WTC11 (cell line): ENCODE measurements at regions not wholly inside any gene's neighbourhood (a gene's known extent, or its start where the extent isn't known, plus 50 kb on each side); places are given as distances from the start of the nearest gene placed in this dataset.

Experiments used
- FOXK1 ChIP-seq: sonication (generic); formaldehyde crosslinking; IDR thresholded peaks from 2 replicates; pipeline ENCODE4 v1.8.0; 2022; ENCODE audit warnings: mild to moderate bottlenecking, moderate library complexity, missing genetic modification reagents
- JUN ChIP-seq: sonication (generic); formaldehyde crosslinking; IDR thresholded peaks from 2 replicates; pipeline ENCODE4 v1.8.0; 2023; ENCODE audit warnings: mild to moderate bottlenecking, missing genetic modification reagents
- MXD4 ChIP-seq: fragments of 250-450 bp; sonication (Bioruptor Pico); IDR thresholded peaks from 2 replicates; pipeline ENCODE4 v1.8.0; 2021; ENCODE audit warnings: mild to moderate bottlenecking, moderate library complexity, borderline replicate concordance
- ZNF423 ChIP-seq: fragments of 250-450 bp; sonication (Bioruptor Pico); IDR thresholded peaks from 2 replicates; pipeline ENCODE4 v2.1.2; 2022; ENCODE audit warnings: mild to moderate bottlenecking, moderate library complexity
- TF ChIP-seq, protein P1 (sequence below): fragments of 200-600 bp; IDR thresholded peaks from 2 replicates; pipeline ENCODE4 v1.8.0; 2022; ENCODE audit warnings: antibody characterized with exemption
- TF ChIP-seq, protein P2 (sequence below): fragments of 250-450 bp; sonication (Bioruptor Pico); IDR thresholded peaks from 2 replicates; pipeline ENCODE4 v1.9.0; 2021; ENCODE audit warnings: mild to moderate bottlenecking, borderline replicate concordance
- TF ChIP-seq, protein P3 (sequence below): sonication (generic); formaldehyde crosslinking; IDR thresholded peaks from 2 replicates; pipeline ENCODE4 v1.8.0; 2022; ENCODE audit warnings: mild to moderate bottlenecking, missing genetic modification reagents
- TF ChIP-seq, protein P4 (sequence below): sonication (generic); formaldehyde crosslinking; IDR thresholded peaks from 2 replicates; pipeline ENCODE4 v1.8.1; 2023; ENCODE audit warnings: mild to moderate bottlenecking, missing genetic modification reagents, moderate library complexity
- TF ChIP-seq, protein P5 (sequence below): fragments of 250-450 bp; sonication (Bioruptor Pico); IDR thresholded peaks from 2 replicates; pipeline ENCODE4 v1.9.0; 2021; ENCODE audit warnings: mild to moderate bottlenecking
- TF ChIP-seq, protein P6 (sequence below): sonication (generic); formaldehyde crosslinking; IDR thresholded peaks from 2 replicates; pipeline ENCODE4 v1.8.1; 2022; ENCODE audit warnings: low read depth, mild to moderate bottlenecking, moderate library complexity, missing genetic modification reagents, borderline replicate concordance
- TF ChIP-seq, protein P7 (sequence below): sonication (generic); formaldehyde crosslinking; IDR thresholded peaks from 2 replicates; pipeline ENCODE4 v1.8.0; 2022; ENCODE audit warnings: missing genetic modification reagents

DNA sequence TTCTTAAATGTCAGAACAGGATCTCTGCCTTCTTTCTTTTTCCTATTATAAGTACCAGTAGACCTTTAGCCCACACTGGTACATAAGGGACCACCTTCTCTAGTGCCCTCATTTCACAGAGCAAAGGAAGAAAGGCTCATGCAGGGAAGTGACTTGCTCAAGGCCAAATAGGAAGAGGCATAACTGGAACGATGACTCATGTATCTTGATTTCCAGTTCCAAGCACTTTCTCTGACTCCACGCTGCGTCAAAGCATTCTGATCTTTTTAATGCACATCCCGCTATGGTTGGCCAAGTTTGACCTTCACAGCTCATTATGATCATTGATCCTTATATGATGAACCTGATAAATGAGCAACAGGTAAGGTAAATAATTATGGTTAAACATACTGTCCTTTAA is 542.0 kb downstream of the GBA3 start:
- TF ChIP-seq, protein P1, sequence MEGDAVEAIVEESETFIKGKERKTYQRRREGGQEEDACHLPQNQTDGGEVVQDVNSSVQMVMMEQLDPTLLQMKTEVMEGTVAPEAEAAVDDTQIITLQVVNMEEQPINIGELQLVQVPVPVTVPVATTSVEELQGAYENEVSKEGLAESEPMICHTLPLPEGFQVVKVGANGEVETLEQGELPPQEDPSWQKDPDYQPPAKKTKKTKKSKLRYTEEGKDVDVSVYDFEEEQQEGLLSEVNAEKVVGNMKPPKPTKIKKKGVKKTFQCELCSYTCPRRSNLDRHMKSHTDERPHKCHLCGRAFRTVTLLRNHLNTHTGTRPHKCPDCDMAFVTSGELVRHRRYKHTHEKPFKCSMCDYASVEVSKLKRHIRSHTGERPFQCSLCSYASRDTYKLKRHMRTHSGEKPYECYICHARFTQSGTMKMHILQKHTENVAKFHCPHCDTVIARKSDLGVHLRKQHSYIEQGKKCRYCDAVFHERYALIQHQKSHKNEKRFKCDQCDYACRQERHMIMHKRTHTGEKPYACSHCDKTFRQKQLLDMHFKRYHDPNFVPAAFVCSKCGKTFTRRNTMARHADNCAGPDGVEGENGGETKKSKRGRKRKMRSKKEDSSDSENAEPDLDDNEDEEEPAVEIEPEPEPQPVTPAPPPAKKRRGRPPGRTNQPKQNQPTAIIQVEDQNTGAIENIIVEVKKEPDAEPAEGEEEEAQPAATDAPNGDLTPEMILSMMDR, result no peak
- TF ChIP-seq, protein P2, sequence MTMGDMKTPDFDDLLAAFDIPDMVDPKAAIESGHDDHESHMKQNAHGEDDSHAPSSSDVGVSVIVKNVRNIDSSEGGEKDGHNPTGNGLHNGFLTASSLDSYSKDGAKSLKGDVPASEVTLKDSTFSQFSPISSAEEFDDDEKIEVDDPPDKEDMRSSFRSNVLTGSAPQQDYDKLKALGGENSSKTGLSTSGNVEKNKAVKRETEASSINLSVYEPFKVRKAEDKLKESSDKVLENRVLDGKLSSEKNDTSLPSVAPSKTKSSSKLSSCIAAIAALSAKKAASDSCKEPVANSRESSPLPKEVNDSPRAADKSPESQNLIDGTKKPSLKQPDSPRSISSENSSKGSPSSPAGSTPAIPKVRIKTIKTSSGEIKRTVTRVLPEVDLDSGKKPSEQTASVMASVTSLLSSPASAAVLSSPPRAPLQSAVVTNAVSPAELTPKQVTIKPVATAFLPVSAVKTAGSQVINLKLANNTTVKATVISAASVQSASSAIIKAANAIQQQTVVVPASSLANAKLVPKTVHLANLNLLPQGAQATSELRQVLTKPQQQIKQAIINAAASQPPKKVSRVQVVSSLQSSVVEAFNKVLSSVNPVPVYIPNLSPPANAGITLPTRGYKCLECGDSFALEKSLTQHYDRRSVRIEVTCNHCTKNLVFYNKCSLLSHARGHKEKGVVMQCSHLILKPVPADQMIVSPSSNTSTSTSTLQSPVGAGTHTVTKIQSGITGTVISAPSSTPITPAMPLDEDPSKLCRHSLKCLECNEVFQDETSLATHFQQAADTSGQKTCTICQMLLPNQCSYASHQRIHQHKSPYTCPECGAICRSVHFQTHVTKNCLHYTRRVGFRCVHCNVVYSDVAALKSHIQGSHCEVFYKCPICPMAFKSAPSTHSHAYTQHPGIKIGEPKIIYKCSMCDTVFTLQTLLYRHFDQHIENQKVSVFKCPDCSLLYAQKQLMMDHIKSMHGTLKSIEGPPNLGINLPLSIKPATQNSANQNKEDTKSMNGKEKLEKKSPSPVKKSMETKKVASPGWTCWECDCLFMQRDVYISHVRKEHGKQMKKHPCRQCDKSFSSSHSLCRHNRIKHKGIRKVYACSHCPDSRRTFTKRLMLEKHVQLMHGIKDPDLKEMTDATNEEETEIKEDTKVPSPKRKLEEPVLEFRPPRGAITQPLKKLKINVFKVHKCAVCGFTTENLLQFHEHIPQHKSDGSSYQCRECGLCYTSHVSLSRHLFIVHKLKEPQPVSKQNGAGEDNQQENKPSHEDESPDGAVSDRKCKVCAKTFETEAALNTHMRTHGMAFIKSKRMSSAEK (CRISPR knock-in tag), result no peak
- TF ChIP-seq, protein P3, sequence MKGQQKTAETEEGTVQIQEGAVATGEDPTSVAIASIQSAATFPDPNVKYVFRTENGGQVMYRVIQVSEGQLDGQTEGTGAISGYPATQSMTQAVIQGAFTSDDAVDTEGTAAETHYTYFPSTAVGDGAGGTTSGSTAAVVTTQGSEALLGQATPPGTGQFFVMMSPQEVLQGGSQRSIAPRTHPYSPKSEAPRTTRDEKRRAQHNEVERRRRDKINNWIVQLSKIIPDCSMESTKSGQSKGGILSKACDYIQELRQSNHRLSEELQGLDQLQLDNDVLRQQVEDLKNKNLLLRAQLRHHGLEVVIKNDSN, result no peak
- TF ChIP-seq ZNF423 (no peak), JUN (CRISPR knock-in tag) (no peak), MXD4 (CRISPR knock-in tag) (no peak), FOXK1 (no peak)
- TF ChIP-seq, protein P4, sequence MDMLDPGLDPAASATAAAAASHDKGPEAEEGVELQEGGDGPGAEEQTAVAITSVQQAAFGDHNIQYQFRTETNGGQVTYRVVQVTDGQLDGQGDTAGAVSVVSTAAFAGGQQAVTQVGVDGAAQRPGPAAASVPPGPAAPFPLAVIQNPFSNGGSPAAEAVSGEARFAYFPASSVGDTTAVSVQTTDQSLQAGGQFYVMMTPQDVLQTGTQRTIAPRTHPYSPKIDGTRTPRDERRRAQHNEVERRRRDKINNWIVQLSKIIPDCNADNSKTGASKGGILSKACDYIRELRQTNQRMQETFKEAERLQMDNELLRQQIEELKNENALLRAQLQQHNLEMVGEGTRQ (CRISPR knock-in tag), result no peak
- TF ChIP-seq, protein P5, sequence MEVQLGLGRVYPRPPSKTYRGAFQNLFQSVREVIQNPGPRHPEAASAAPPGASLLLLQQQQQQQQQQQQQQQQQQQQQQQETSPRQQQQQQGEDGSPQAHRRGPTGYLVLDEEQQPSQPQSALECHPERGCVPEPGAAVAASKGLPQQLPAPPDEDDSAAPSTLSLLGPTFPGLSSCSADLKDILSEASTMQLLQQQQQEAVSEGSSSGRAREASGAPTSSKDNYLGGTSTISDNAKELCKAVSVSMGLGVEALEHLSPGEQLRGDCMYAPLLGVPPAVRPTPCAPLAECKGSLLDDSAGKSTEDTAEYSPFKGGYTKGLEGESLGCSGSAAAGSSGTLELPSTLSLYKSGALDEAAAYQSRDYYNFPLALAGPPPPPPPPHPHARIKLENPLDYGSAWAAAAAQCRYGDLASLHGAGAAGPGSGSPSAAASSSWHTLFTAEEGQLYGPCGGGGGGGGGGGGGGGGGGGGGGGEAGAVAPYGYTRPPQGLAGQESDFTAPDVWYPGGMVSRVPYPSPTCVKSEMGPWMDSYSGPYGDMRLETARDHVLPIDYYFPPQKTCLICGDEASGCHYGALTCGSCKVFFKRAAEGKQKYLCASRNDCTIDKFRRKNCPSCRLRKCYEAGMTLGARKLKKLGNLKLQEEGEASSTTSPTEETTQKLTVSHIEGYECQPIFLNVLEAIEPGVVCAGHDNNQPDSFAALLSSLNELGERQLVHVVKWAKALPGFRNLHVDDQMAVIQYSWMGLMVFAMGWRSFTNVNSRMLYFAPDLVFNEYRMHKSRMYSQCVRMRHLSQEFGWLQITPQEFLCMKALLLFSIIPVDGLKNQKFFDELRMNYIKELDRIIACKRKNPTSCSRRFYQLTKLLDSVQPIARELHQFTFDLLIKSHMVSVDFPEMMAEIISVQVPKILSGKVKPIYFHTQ (CRISPR knock-in tag), result no peak
- TF ChIP-seq, protein P6, sequence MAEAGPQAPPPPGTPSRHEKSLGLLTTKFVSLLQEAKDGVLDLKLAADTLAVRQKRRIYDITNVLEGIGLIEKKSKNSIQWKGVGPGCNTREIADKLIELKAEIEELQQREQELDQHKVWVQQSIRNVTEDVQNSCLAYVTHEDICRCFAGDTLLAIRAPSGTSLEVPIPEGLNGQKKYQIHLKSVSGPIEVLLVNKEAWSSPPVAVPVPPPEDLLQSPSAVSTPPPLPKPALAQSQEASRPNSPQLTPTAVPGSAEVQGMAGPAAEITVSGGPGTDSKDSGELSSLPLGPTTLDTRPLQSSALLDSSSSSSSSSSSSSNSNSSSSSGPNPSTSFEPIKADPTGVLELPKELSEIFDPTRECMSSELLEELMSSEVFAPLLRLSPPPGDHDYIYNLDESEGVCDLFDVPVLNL (CRISPR knock-in tag), result no peak
- TF ChIP-seq, protein P7, sequence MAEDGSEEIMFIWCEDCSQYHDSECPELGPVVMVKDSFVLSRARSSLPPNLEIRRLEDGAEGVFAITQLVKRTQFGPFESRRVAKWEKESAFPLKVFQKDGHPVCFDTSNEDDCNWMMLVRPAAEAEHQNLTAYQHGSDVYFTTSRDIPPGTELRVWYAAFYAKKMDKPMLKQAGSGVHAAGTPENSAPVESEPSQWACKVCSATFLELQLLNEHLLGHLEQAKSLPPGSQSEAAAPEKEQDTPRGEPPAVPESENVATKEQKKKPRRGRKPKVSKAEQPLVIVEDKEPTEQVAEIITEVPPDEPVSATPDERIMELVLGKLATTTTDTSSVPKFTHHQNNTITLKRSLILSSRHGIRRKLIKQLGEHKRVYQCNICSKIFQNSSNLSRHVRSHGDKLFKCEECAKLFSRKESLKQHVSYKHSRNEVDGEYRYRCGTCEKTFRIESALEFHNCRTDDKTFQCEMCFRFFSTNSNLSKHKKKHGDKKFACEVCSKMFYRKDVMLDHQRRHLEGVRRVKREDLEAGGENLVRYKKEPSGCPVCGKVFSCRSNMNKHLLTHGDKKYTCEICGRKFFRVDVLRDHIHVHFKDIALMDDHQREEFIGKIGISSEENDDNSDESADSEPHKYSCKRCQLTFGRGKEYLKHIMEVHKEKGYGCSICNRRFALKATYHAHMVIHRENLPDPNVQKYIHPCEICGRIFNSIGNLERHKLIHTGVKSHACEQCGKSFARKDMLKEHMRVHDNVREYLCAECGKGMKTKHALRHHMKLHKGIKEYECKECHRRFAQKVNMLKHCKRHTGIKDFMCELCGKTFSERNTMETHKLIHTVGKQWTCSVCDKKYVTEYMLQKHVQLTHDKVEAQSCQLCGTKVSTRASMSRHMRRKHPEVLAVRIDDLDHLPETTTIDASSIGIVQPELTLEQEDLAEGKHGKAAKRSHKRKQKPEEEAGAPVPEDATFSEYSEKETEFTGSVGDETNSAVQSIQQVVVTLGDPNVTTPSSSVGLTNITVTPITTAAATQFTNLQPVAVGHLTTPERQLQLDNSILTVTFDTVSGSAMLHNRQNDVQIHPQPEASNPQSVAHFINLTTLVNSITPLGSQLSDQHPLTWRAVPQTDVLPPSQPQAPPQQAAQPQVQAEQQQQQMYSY, result no peak
